NCI-H69 (cell line): ENCODE measurements at regions not wholly inside any gene's neighbourhood (a gene's known extent, or its start where the extent isn't known, plus 50 kb on each side); places are given as distances from the start of the nearest gene placed in this dataset.
"Not testable (repeated sequence)": the region's sequence is repeated elsewhere in the genome, so short reads cannot be mapped to it uniquely, and the experiment has no call there.

Source experiments
- DNase-seq: peaks from one replicate; lab custom pipeline; 2025; lab: John Stamatoyannopoulos, UW

- no peak for DNase-seq
Measured at GRCh38 chr13:48808683-48809082, 155.0 kb downstream of the CYSLTR2 start.

- DNase-seq: no peak
Measured at GRCh38 chr13:48810013-48810412, 156.3 kb downstream of the CYSLTR2 start.

- DNase-seq: no peak
Measured at GRCh38 chr13:48813518-48813917, 159.8 kb downstream of the CYSLTR2 start.

- no peak for DNase-seq
Measured at GRCh38 chr13:48816700-48817099, 159.0 kb upstream of the FNDC3A start.

GRCh38 chr13:48817166-48817802 is 158.4 kb upstream of the FNDC3A start:
- no peak for DNase-seq

- DNase-seq: no peak
Measured at GRCh38 chr13:48818495-48819356, 157.0 kb upstream of the FNDC3A start.

GRCh38 chr13:48819376-48819775 is 156.3 kb upstream of the FNDC3A start:
- no peak for DNase-seq

- peak; percentile 0 for DNase-seq
Measured at GRCh38 chr13:48819899-48820298, 155.8 kb upstream of the FNDC3A start.

- DNase-seq: not testable (repeated sequence)
Measured at GRCh38 chr13:48823526-48823925, 152.2 kb upstream of the FNDC3A start.

GRCh38 chr13:48826039-48826438 is 149.7 kb upstream of the FNDC3A start:
- no peak for DNase-seq

- not testable (repeated sequence) for DNase-seq
Measured at GRCh38 chr13:48826922-48827454, 148.7 kb upstream of the FNDC3A start.

GRCh38 chr13:48827709-48828108 is 148.0 kb upstream of the FNDC3A start:
- no peak for DNase-seq

GRCh38 chr13:48828962-48829411 is 146.7 kb upstream of the FNDC3A start:
- DNase-seq: peak; percentile 49

- DNase-seq: no peak
Measured at GRCh38 chr13:48829536-48829935, 146.2 kb upstream of the FNDC3A start.

- no peak for DNase-seq
Measured at GRCh38 chr13:48831248-48831647, 144.5 kb upstream of the FNDC3A start.

GRCh38 chr13:48833412-48833811 is 142.3 kb upstream of the FNDC3A start:
- DNase-seq: no peak

GRCh38 chr13:48835326-48835725 is 140.4 kb upstream of the FNDC3A start:
- not testable (repeated sequence) for DNase-seq

GRCh38 chr13:48838193-48838973 is 137.3 kb upstream of the FNDC3A start:
- DNase-seq: no peak

- no peak for DNase-seq
Measured at GRCh38 chr13:48839171-48839570, 136.5 kb upstream of the FNDC3A start.

- no peak for DNase-seq
Measured at GRCh38 chr13:48840366-48840765, 135.3 kb upstream of the FNDC3A start.

GRCh38 chr13:48842316-48842715 is 133.4 kb upstream of the FNDC3A start:
- DNase-seq: no peak
